Right forelimb (tissue), 1 donor: ENCODE measurements at regions not wholly inside any gene's neighbourhood (a gene's known extent, or its start where the extent isn't known, plus 50 kb on each side); places are given as distances from the start of the nearest gene placed in this dataset.
A peak's percentile ranks its signal among the peaks of the same experiment; 100 is the strongest.

Experiments used
- DNase-seq: peaks from one replicate; pipeline ENCODE4 v3.0.0-alpha.2; 2018

GRCh38 chr3:13714251-13714916 lies 165.5 kb downstream of the FBLN2 start:
- DNase-seq = no peak

GRCh38 chr3:13713396-13713795 lies 164.5 kb downstream of the FBLN2 start:
- DNase-seq = peak; percentile 6

DNA sequence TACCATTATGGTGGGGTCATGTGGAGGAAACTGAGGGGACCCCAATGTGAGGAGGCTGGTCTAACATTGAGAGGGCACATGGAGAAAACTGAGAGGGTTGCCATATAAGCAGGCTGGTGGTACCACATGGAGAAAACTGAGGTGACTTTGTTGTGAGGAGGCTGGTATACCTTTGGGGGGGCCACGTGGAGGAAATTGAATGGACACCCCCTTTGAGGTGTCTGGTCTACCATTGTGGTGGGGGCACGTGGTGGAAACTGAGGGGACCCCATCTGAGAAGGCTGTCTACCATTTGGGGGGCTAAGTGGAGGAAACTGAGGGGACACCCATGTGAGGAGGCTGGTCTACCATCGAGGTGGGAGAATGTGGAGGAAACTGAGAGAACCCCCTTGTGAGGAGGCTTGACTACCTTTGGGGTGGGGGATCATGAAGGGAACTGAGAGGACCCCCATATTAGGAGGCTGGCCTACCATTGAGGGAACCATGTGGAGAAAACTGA lies 163.8 kb downstream of the FBLN2 start:
- peak; percentile 17 for DNase-seq

GRCh38 chr3:13711911-13712650 lies 163.2 kb downstream of the FBLN2 start:
- DNase-seq = peak; percentile 33

- peak; percentile 30 for DNase-seq
Measured at GRCh38 chr3:13710251-13710650, 161.3 kb downstream of the FBLN2 start.

- DNase-seq = peak; percentile 7
Measured at GRCh38 chr3:13709706-13710105, 160.8 kb downstream of the FBLN2 start.

DNA sequence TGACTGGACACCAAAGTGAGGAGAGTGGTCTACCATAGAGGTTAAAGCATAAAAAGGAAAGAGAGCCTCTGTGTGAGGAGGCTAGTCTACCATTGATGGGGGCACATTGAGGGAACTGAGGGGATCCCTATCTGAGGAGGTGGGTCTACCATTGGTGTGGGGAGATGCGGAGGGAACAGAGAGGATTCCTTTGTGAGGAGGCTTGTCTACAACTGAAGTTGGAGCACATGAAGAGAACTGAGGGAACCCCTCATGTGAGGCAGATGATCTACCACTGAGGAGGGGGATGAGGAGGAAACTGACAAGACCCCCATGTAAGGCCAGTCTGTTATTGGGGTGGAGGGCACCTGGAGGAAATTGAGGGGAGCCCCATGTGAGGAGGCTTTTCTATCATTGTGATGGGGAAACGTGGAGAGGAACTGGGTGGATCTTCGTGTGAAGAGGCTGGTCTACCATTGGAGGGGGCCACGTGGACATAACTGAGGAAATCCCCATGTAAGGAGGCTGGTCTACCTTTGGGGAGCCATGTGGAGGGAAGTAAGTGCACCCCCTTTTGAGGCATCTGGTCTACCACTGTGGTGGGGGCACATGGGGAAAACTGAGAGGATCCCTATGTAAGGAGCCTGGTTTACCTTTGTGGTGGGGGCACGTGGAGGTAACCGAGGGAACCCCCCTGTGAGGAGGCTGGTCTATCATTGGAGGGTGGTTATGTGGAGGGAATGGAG lies 160.1 kb downstream of the FBLN2 start:
- DNase-seq = peak; percentile 16

DNA sequence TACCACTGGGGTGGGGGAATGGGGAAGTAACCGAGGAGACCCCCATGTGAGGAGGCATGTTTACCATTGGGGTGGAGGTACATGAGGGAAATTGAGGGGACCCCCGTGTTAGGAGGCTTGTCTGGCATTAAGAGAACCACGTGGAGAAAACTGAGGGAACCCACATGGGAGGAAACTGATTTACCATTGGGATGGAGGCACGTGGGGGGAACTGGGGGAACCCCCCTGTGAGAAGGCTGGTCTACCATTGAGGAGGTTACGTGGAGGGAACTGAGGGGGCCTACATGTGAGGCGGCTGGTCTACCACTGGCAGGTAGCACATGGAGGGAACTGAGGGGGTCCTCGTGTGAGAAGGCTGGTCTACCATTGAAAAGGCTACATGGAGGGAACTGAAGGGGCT lies 159.4 kb downstream of the FBLN2 start:
- DNase-seq = no peak

DNA sequence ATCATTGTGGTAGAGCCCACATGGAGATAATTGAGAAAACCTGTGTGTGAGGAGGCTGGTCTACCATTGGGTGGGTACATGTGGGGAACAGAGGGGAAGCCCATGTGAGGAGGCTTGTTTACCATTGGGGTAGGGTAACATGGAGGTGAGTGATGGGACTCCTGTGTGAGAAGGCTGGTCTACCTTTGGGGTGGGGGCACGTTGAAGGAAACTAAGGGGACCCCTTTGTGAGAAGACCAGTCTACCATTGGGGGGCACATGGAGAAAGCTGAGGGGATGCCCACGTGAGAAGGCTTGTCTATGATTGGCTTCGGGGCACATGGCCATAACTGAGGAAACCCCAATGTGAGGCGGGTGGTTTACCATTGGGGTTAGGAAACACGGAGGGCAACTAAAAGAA lies 158.5 kb downstream of the FBLN2 start:
- DNase-seq = peak; percentile 10

DNA sequence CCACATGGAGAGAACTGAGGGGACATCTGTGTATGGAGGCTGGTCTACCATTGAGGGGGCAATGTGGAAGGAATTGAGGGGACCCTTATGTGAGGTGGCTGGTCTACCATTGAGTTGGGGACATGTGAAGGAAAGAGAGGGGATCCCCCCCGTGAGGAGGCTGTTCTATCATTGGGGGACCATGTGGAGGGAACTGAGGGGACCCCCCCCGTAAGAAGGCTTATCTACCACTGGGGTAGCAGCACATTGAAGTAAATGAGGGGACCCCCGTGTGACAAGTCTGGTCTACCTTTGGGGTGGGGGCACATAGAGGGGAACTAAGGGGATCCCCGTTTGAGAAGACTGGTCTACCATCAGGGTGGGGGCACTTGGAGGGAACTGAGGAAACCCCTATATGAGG lies 158.0 kb downstream of the FBLN2 start:
- no peak for DNase-seq

- no peak for DNase-seq
Measured at GRCh38 chr3:13706451-13706850, 157.5 kb downstream of the FBLN2 start.

- no peak for DNase-seq
Measured at GRCh38 chr3:13705702-13706280, 156.9 kb downstream of the FBLN2 start.

DNA sequence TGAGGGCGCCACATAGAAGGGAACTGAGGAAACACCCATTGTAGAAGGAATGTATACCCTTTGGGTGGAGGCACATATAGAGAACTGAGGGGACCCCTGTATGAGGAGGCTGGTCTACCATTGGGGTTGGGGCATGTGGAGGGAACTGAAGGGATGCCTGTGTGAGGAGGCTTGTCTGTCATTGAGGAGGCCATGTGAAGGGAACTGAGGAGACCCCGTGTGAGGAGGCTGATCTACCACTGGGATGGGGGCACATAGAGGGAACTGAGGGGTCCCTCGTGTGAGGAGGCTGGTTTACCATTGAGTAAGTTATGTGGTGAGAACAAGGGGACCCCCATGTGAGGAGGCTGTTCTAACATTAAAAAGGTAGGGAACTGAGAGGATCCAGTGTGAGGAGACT lies 156.1 kb downstream of the FBLN2 start:
- no peak for DNase-seq

DNA sequence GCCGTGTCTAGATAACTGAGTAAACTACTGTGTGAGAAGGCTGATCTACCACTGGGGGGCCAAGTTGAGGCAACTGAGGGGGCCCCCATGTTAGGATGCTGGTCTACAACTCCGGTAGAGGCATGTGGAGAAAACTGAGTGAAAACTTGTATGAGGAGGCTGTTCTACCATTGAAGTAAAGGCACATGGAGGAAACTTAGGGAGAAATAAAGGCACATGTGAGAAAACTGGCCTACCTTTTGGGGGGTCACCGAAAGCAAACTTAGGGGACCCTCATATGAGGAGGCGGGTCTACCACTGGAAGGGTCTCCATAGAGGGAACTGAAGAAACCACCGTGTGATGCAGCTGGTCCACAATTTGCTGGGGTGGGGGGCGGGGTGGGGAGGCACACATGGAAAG lies 155.2 kb downstream of the FBLN2 start:
- peak; percentile 10 for DNase-seq

DNA sequence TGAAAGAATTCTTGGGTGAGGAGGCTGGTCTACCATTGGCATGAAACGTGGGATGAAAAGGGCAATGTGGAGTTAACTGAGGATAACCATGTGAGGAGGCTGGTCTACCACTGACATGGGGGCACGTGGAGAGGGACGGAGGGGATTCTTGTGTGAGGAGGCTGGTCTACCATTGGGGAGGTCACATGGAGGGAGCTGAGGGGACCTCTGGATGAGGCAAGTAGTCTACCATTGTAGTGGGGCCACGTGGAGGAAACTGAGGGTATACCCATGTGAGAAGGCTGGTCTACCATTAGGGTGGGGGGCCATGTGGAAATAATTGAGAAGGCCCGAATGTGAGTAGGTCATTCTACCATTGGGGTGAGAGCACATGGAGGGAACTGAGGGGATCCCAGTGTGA lies 154.1 kb downstream of the FBLN2 start:
- DNase-seq = no peak

- DNase-seq = peak; percentile 31
Measured at GRCh38 chr3:13702286-13702685, 153.4 kb downstream of the FBLN2 start.

DNA sequence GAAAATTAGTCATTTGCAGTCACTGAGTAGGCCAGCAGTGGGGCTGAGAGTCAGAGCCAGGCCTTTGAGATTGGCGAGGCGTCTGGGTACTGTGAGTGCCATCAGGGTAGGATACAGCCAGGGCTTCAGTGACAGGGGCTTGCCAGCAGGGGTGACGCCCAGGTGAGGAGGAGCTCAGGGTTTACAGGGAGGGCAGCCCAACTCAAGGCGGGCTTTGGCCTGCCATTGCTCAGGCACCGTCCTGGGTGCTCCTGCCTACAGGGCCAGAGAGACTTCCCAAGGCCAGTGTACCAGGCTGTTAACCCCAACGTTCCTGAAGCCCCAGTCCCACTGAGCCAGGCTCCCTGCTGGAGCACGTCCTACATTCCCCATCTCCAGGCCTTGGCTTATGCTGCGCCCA lies 152.0 kb downstream of the FBLN2 start:
- no peak for DNase-seq

GRCh38 chr3:13700362-13700761 lies 151.4 kb downstream of the FBLN2 start:
- no peak for DNase-seq

DNA sequence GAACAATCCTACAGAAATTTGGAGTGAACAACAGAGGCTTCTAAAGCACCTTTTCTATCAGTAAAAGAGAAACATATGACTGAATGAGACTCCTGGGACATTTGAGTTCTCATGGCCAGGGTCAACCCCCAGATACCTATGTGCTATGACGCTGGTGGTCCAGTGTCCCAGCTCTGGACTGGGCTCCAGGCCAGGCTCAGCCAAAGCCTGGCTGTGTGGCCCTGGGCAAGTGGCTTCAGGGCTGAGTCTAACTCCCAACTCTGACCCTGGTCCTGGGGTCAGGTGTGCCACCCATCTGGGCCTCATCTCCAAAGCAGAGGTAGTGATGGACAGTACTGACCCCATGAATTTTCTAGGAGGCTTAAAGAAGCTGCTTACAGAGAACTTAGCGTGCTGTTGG lies 147.8 kb downstream of the FBLN2 start:
- DNase-seq = no peak

- DNase-seq = peak; percentile 47
Measured at GRCh38 chr3:13693441-13693840, 144.5 kb downstream of the FBLN2 start.

GRCh38 chr3:13690636-13691035 lies 141.7 kb downstream of the FBLN2 start:
- DNase-seq = no peak

DNA sequence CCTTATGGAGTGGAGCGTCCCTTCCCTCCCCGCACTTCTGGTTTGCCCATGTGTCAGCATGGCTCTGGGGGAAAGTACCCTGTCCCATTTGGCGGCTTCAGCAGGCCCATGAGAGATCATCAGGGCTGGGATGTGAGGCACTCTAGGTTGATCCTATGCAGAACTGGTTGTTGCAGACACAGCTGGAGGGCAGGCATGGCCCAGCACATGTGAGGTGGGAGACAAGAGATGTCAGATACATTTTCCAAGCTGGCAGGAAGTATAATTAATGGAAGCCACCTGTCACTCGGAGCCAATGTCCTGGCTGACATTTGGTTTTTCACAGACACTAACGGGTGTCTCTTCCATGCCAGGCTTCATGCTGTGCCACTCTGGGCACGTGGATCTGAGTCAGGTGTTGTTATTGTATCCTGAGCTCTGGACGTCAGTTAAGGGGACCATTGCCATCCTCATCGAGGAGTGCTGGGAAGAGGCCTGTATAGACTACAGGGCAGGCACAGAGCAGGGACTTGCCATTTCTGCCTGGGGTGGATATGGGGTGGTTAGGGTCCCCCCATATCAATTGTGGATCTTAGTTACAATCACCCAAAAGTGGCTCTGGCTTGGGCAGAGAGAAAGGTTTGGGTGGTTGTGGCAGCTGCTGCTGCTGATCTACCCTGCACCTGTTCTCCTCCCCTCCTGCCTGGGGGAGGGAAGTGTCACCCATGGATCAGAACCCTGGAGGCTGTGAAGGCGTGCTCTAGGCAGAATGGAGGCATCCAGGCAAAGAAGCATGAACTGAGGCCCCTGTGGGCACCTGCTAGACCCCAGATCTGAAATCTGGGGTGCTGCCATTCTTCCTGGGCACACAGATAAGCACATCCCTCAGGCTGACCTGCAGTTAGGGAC lies 140.7 kb downstream of the FBLN2 start:
- no peak for DNase-seq
